K562 (cell line): ENCODE measurements at regions not wholly inside any gene's neighbourhood (a gene's known extent, or its start where the extent isn't known, plus 50 kb on each side); places are given as distances from the start of the nearest gene placed in this dataset.

Experiments
- CTCF ChIP-seq, 3 experiments: IDR thresholded peaks in 2 of 3; conservative IDR thresholded peaks in 1 of 3; 2 replicates each; pipeline ENCODE4 v1.5.1; 2011 to 2012; ENCODE audit warnings: low read length in 3 of 3, mild to moderate bottlenecking in 3 of 3, control low read depth in 2 of 3, improper control_type of control experiment in 1 of 3, inconsistent platforms in 1 of 3, low read depth in 1 of 3, mixed read lengths in 1 of 3, moderate library complexity in 1 of 3; ENCODE audit not compliant: insufficient read depth in 2 of 3
- EGR1 ChIP-seq: fragments of 450-650 bp; conservative IDR thresholded peaks from 2 replicates; pipeline ENCODE4 v1.6.1; 2017; ENCODE audit warnings: mild to moderate bottlenecking
- HCFC1 ChIP-seq: IDR thresholded peaks from 2 replicates; pipeline ENCODE4 v1.6.1; 2012; ENCODE audit warnings: low read depth, low read length, improper control_type of control experiment
- PTTG1 ChIP-seq: fragments of 450-650 bp; IDR thresholded peaks from 2 replicates; pipeline ENCODE4 v1.6.1; 2016; ENCODE audit warnings: low read depth, mild to moderate bottlenecking, missing genetic modification characterization, missing compliant biosample characterization
- U2AF2 ChIP-seq: fragments of 200-400 bp; formaldehyde crosslinking; optimal IDR thresholded peaks from 2 replicates; pipeline ENCODE3; 2017; ENCODE audit warnings: low read depth, mild to moderate bottlenecking, low read length

DNA sequence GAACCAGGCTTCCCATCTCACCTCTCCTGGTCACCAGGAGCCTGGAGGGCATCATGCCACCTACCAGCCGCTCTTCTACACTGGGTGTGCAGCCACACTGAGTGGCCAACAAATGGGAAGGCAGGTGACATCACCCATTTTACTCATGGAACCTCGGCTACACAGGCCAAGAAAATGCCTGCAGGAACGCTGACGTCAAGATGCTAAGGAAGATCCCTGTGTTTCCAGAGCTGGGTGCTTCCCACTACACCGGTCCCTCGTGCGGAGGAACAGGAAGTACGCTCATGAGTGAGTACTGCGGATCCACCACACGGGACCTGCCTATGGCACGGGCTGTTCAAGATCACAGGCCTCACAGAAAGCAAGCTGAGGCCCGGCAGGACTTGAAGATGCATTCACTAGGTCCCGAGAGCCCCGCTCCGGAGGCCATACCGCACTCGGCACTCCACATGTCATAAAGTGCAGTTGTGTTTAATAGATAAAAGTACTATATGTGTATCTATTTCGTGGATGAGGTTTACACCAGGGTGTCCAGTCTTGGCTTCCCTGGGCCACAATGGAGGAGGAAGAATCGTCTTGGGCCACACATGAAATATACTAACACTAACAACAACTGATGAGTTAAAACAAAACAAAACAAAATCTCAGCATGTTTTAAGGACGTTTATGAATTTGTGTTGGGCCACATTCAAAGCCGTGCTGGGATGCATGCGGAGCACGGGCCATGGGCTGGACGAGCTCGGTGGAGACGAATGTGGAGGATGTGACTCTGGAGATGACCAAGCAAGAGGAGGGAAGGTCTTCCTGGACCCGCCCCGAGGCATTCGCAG, 257.9 kb downstream of the THBS2 start:
- no peak for TF ChIP-seq U2AF2
- no peak for TF ChIP-seq PTTG1
- no peak for TF ChIP-seq CTCF (IDR thresholded peaks at IDR 0.05 in 2 of 3, conservative IDR thresholded peaks at IDR 0.05 in 1 of 3; ENCODE audit: insufficient read depth in 2 of 3, low read depth in 1 of 3, low read length in 3 of 3)
- no peak for TF ChIP-seq HCFC1
- no peak for TF ChIP-seq EGR1
